ENCODE measurements at regions not wholly inside any gene's neighbourhood (a gene's known extent, or its start where the extent isn't known, plus 50 kb on each side); places are given as distances from the start of the nearest gene placed in this dataset.

- Histone ChIP-seq H3K27ac (replicated peaks in 1 of 4) (peak overlapping the region; percentile 71 to 81 (median 76)), H3K4me1 (peaks cover 21 to 43% (median 36%) of the 10 kb centered on the region in 4 donors), H3K4me3 (no peak overlapping the region), H3K9me3 (no peaks in the 10 kb centered on the region), H3K27me3 (no peaks in the 10 kb centered on the region), H3K36me3 (no peaks in the 10 kb centered on the region)
- intact Hi-C loops (cut with DNase I) = no loop called here
- 51% methylated on average over 6 of the region's 6 CpGs for WGBS
- DNase-seq (ENCODE audit: extremely low spot score) = no peak
- TF ChIP-seq EP300 (IDR thresholded peaks at IDR 0.05) (no peak), POLR2A (IDR thresholded peaks at IDR 0.05; ENCODE audit: low read depth) (no peak), POLR2AphosphoS5 (IDR thresholded peaks at IDR 0.05) (no peak), CTCF (IDR thresholded peaks at IDR 0.05) (no peak)
These were observed 102.2 kb downstream of the CD47 start for GRCh38 chr3:107988460-107989175.

DNA sequence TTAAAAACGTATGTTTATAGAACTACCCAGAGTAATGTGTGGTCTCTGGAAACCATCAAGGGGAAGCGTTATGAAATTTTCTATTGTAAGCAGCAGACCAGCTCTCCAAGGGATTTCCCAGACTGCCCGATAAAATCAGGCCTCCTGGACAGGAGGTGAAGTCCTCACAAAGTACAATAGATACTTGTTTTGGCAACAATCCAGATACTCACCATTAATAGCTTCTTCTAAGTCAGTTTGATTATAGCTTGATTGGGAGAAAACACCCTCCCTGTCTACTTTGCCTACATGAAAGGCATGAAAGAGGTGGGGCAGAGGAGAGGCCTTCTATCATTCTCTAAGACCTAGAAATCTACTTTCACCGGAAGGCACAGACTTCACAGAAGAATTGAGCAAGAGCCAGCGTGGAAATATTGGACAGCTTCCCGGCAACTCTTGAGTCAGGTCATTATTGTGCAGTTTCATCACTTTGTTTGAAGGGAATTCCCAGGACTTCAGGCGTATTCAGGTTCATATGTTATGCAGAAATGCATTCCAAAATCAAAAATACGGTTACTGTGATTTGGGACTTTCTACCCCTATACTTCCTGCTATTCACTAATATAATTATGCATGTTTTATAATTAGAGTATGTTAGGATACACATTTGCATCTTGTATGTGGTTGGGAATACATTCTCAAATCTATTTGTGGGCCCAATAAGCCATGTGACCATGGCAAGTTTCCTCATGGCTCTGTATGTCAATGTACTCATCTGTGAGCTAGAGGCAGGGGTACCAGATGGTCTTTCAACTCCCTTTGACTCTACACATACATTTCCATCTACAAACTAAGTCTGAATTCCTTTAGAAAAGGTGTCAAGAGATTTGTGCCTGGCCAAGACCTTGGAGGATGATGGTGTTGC, 103.5 kb downstream of the CD47 start:
- no peak for TF ChIP-seq CTCF (IDR thresholded peaks at IDR 0.05)
- no peak for TF ChIP-seq EP300 (IDR thresholded peaks at IDR 0.05)
- TF ChIP-seq POLR2A (IDR thresholded peaks at IDR 0.05; ENCODE audit: low read depth) = no peak
- peak; percentile 66 to 69 for TF ChIP-seq POLR2AphosphoS5 (IDR thresholded peaks at IDR 0.05)
- Histone ChIP-seq H3K27ac (replicated peaks in 1 of 4) (peak overlapping the region; percentile 71 to 81 (median 76)), H3K36me3 (no peaks in the 10 kb centered on the region), H3K9me3 (no peaks in the 10 kb centered on the region), H3K4me3 (no peak overlapping the region), H3K27me3 (no peaks in the 10 kb centered on the region), H3K4me1 (peaks cover 21 to 43% (median 36%) of the 10 kb centered on the region in 4 donors)
- DNase-seq (ENCODE audit: extremely low spot score) = peak; percentile 96
- 8% methylated on average over 8 of the region's 8 CpGs for WGBS
- intact Hi-C loops (cut with DNase I) = no loop called here

DNA sequence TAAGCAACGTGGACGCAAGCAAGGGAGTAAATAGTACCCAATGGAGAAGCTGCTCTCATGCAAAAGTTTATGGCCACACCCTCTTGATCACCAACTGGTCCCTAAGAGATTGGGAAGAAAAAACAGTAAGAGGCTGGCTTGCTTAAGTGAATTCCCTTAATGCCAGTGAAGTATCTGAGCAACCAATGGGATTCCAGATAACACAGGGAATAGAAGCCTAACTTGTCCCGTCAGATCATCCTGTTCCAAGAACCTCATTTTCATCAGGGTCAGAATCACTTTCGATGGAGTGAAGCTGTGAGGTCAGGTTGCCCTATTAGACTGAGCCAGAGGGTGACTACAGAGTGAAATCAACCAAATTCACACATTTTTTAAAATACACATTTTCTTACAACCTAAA, 104.3 kb downstream of the CD47 start:
- no peaks in the 10 kb centered on the region for H3K36me3 ChIP-seq
- intact Hi-C loops (cut with DNase I) = no loop called here
- no peak overlapping the region for H3K4me3 ChIP-seq
- no peaks in the 10 kb centered on the region for H3K9me3 ChIP-seq
- DNase-seq (ENCODE audit: extremely low spot score) = no peak
- H3K4me1 ChIP-seq = peaks cover 27 to 51% (median 43%) of the 10 kb centered on the region in 4 donors
- no peak for TF ChIP-seq POLR2AphosphoS5 (IDR thresholded peaks at IDR 0.05)
- no peak for TF ChIP-seq POLR2A (IDR thresholded peaks at IDR 0.05; ENCODE audit: low read depth)
- TF ChIP-seq CTCF (IDR thresholded peaks at IDR 0.05) = no peak
- no peak for TF ChIP-seq EP300 (IDR thresholded peaks at IDR 0.05)
- 48% methylated on average over 4 of the region's 4 CpGs for WGBS
- no peaks in the 10 kb centered on the region for H3K27me3 ChIP-seq
- peak overlapping the region; percentile 71 to 81 (median 76) for H3K27ac ChIP-seq (replicated peaks in 1 of 4)

GRCh38 chr3:107985496-107985895, 105.3 kb downstream of the CD47 start:
- H3K36me3 ChIP-seq = no peaks in the 10 kb centered on the region
- no peaks in the 10 kb centered on the region for H3K9me3 ChIP-seq
- peaks cover 32 to 57% (median 49%) of the 10 kb centered on the region in 4 donors for H3K4me1 ChIP-seq
- TF ChIP-seq POLR2AphosphoS5 (IDR thresholded peaks at IDR 0.05) (no peak), EP300 (IDR thresholded peaks at IDR 0.05) (no peak), CTCF (IDR thresholded peaks at IDR 0.05) (no peak), POLR2A (IDR thresholded peaks at IDR 0.05; ENCODE audit: low read depth) (no peak)
- 78% methylated on average over 4 of the region's 4 CpGs for WGBS
- no peak overlapping the region for H3K27ac ChIP-seq (replicated peaks in 1 of 4)
- DNase-seq (ENCODE audit: extremely low spot score) = no peak
- no peak overlapping the region for H3K4me3 ChIP-seq
- H3K27me3 ChIP-seq = no peaks in the 10 kb centered on the region
- intact Hi-C loops (cut with DNase I) = no loop called here

All from esophagus muscularis mucosa (tissue), 4 donors.